ELR (cell line): ENCODE measurements at regions not wholly inside any gene's neighbourhood (a gene's known extent, or its start where the extent isn't known, plus 50 kb on each side); places are given as distances from the start of the nearest gene placed in this dataset.
"Not testable (repeated sequence)": the region's sequence is repeated elsewhere in the genome, so short reads cannot be mapped to it uniquely, and the experiment has no call there.

ENCODE experiments used
- DNase-seq: peaks from one replicate; pipeline ENCODE4 v3.0.0-alpha.2; 2015; ENCODE audit warnings: low read depth

- not testable (repeated sequence) for DNase-seq
These were observed 374.4 kb downstream of the CNTNAP3B start for GRCh38 chr9:41754822-41755221.

- not testable (repeated sequence) for DNase-seq
These were observed 374.8 kb downstream of the CNTNAP3B start for GRCh38 chr9:41754403-41754802.

GRCh38 chr9:41741897-41742296 lies 387.3 kb downstream of the CNTNAP3B start:
- DNase-seq = not testable (repeated sequence)

- DNase-seq = not testable (repeated sequence)
These were observed 388.1 kb downstream of the CNTNAP3B start for GRCh38 chr9:41741173-41741572.

- DNase-seq = not testable (repeated sequence)
These were observed 390.5 kb downstream of the CNTNAP3B start for GRCh38 chr9:41738681-41739080.

GRCh38 chr9:41699190-41699589 lies 430.0 kb downstream of the CNTNAP3B start:
- DNase-seq = not testable (repeated sequence)

GRCh38 chr9:41697080-41697479 lies 432.1 kb downstream of the CNTNAP3B start:
- DNase-seq = not testable (repeated sequence)

- not testable (repeated sequence) for DNase-seq
These were observed 449.9 kb downstream of the CNTNAP3B start for GRCh38 chr9:41679312-41679711.

GRCh38 chr9:41663497-41664036 lies 465.7 kb downstream of the CNTNAP3B start:
- DNase-seq = not testable (repeated sequence)

- DNase-seq = not testable (repeated sequence)
These were observed 469.6 kb upstream of the ZNG1F start for GRCh38 chr9:41658706-41659105.

GRCh38 chr9:41658116-41658515 lies 469.0 kb upstream of the ZNG1F start:
- not testable (repeated sequence) for DNase-seq

- not testable (repeated sequence) for DNase-seq
These were observed 468.0 kb upstream of the ZNG1F start for GRCh38 chr9:41657141-41657540.

GRCh38 chr9:41655071-41655554 lies 466.0 kb upstream of the ZNG1F start:
- DNase-seq = not testable (repeated sequence)

GRCh38 chr9:41654349-41654748 lies 465.2 kb upstream of the ZNG1F start:
- DNase-seq = not testable (repeated sequence)

GRCh38 chr9:41653560-41654340 lies 464.6 kb upstream of the ZNG1F start:
- DNase-seq = not testable (repeated sequence)

GRCh38 chr9:41652800-41653199 lies 463.7 kb upstream of the ZNG1F start:
- DNase-seq = not testable (repeated sequence)

GRCh38 chr9:41652100-41652713 lies 463.1 kb upstream of the ZNG1F start:
- DNase-seq = not testable (repeated sequence)

- not testable (repeated sequence) for DNase-seq
These were observed 461.0 kb upstream of the ZNG1F start for GRCh38 chr9:41650086-41650485.

GRCh38 chr9:41648564-41648963 lies 459.4 kb upstream of the ZNG1F start:
- not testable (repeated sequence) for DNase-seq

GRCh38 chr9:41646246-41646645 lies 457.1 kb upstream of the ZNG1F start:
- DNase-seq = not testable (repeated sequence)

- peak; percentile 9 for DNase-seq
These were observed 454.6 kb upstream of the ZNG1F start for GRCh38 chr9:41643571-41644279.

GRCh38 chr9:41633726-41634125 lies 444.6 kb upstream of the ZNG1F start:
- DNase-seq = not testable (repeated sequence)
